ENCODE measurements at regions not wholly inside any gene's neighbourhood (a gene's known extent, or its start where the extent isn't known, plus 50 kb on each side); places are given as distances from the start of the nearest gene placed in this dataset.

- no peaks in the 10 kb centered on the region for H3K36me3 ChIP-seq (ENCODE audit: insufficient read depth, low read length)
- DNase-seq = no peak
- H3K4me1 ChIP-seq (ENCODE audit: insufficient read depth, low read length) = no peaks in the 10 kb centered on the region
- Mint-ChIP-seq H3K4me1 (no peaks in the 10 kb centered on the region), H3K9me3 (peaks cover 0 to 18% (median 6%) of the 10 kb centered on the region in 8 donors), H3K4me3 (no peak overlapping the region), H3K27ac (no peak overlapping the region), H3K27me3 (no peaks in the 10 kb centered on the region), H3K36me3 (no peaks in the 10 kb centered on the region)
- intact Hi-C loops (cut with micrococcal nuclease) = no loop called here
- no peak overlapping the region for H3K4me3 ChIP-seq (ENCODE audit: low read length in 2 of 2)
- ChIA-PET POLR2A (ENCODE audit: partially characterized antibody) (no interaction called here), CTCF (ENCODE audit: partially characterized antibody) (no interaction called here)
- no peaks in the 10 kb centered on the region for H3K9me3 ChIP-seq (ENCODE audit: control insufficient read depth in 1 of 2, low read length in 2 of 2)
- H3K27ac ChIP-seq (ENCODE audit: low read depth, low read length) = no peak overlapping the region
- H3K27me3 ChIP-seq (ENCODE audit: insufficient read depth, low read length) = no peaks in the 10 kb centered on the region
These were observed 759.6 kb downstream of the MTRR start for GRCh38 chr5:8628521-8628920.

GRCh38 chr5:8633259-8633658, 764.3 kb downstream of the MTRR start:
- intact Hi-C loops (cut with micrococcal nuclease) = no loop called here
- Histone ChIP-seq H3K36me3 (ENCODE audit: insufficient read depth, low read length) (no peaks in the 10 kb centered on the region), H3K27me3 (ENCODE audit: insufficient read depth, low read length) (no peaks in the 10 kb centered on the region), H3K4me1 (ENCODE audit: insufficient read depth, low read length) (no peaks in the 10 kb centered on the region), H3K27ac (ENCODE audit: low read depth, low read length) (no peak overlapping the region), H3K9me3 (ENCODE audit: control insufficient read depth in 1 of 2, low read length in 2 of 2) (no peaks in the 10 kb centered on the region), H3K4me3 (ENCODE audit: low read length in 2 of 2) (no peak overlapping the region)
- Mint-ChIP-seq H3K9me3 (peaks cover 0 to 17% (median 6%) of the 10 kb centered on the region in 8 donors), H3K4me3 (no peak overlapping the region), H3K36me3 (no peaks in the 10 kb centered on the region), H3K27ac (no peak overlapping the region), H3K27me3 (no peaks in the 10 kb centered on the region), H3K4me1 (no peaks in the 10 kb centered on the region)
- ChIA-PET CTCF (ENCODE audit: partially characterized antibody) (no interaction called here), POLR2A (ENCODE audit: partially characterized antibody) (no interaction called here)
- no peak for DNase-seq

GRCh38 chr5:8633696-8634095, 764.7 kb downstream of the MTRR start:
- H3K4me1 ChIP-seq (ENCODE audit: insufficient read depth, low read length) = no peaks in the 10 kb centered on the region
- no peak overlapping the region for H3K27ac Mint-ChIP-seq
- no peaks in the 10 kb centered on the region for H3K36me3 Mint-ChIP-seq
- no peaks in the 10 kb centered on the region for H3K27me3 ChIP-seq (ENCODE audit: insufficient read depth, low read length)
- intact Hi-C loops (cut with micrococcal nuclease) = no loop called here
- ChIA-PET CTCF (ENCODE audit: partially characterized antibody) (no interaction called here), POLR2A (ENCODE audit: partially characterized antibody) (no interaction called here)
- peaks cover 0 to 17% (median 7%) of the 10 kb centered on the region in 8 donors for H3K9me3 Mint-ChIP-seq
- no peak for DNase-seq
- no peak overlapping the region for H3K27ac ChIP-seq (ENCODE audit: low read depth, low read length)
- no peaks in the 10 kb centered on the region for H3K4me1 Mint-ChIP-seq
- H3K9me3 ChIP-seq (ENCODE audit: control insufficient read depth in 1 of 2, low read length in 2 of 2) = no peaks in the 10 kb centered on the region
- H3K4me3 Mint-ChIP-seq = no peak overlapping the region
- no peaks in the 10 kb centered on the region for H3K36me3 ChIP-seq (ENCODE audit: insufficient read depth, low read length)
- no peak overlapping the region for H3K4me3 ChIP-seq (ENCODE audit: low read length in 2 of 2)
- H3K27me3 Mint-ChIP-seq = no peaks in the 10 kb centered on the region

GRCh38 chr5:8634219-8634618, 765.3 kb downstream of the MTRR start:
- no peaks in the 10 kb centered on the region for H3K36me3 Mint-ChIP-seq
- Histone ChIP-seq H3K27ac (ENCODE audit: low read depth, low read length) (no peak overlapping the region), H3K4me1 (ENCODE audit: insufficient read depth, low read length) (no peaks in the 10 kb centered on the region), H3K27me3 (ENCODE audit: insufficient read depth, low read length) (no peaks in the 10 kb centered on the region), H3K9me3 (ENCODE audit: control insufficient read depth in 1 of 2, low read length in 2 of 2) (no peaks in the 10 kb centered on the region), H3K4me3 (ENCODE audit: low read length in 2 of 2) (no peak overlapping the region), H3K36me3 (ENCODE audit: insufficient read depth, low read length) (no peaks in the 10 kb centered on the region)
- no peak overlapping the region for H3K4me3 Mint-ChIP-seq
- intact Hi-C loops (cut with micrococcal nuclease) = no loop called here
- H3K9me3 Mint-ChIP-seq = peaks cover 0 to 17% (median 8%) of the 10 kb centered on the region in 8 donors
- no peak overlapping the region for H3K27ac Mint-ChIP-seq
- POLR2A ChIA-PET (ENCODE audit: partially characterized antibody) = no interaction called here
- no peaks in the 10 kb centered on the region for H3K27me3 Mint-ChIP-seq
- no peaks in the 10 kb centered on the region for H3K4me1 Mint-ChIP-seq
- CTCF ChIA-PET (ENCODE audit: partially characterized antibody) = no interaction called here
- DNase-seq = no peak

GRCh38 chr5:8641786-8642505, 773.0 kb downstream of the MTRR start:
- H3K4me3 Mint-ChIP-seq = no peak overlapping the region
- ChIA-PET CTCF (ENCODE audit: partially characterized antibody) (no interaction called here), POLR2A (ENCODE audit: partially characterized antibody) (interaction anchor here (0.7 kb wide), 1 partner anchor 179 kb away, joined by 3 read pairs; no protein-coding TSS in a partner anchor)
- DNase-seq = no peak
- no peaks in the 10 kb centered on the region for H3K27me3 Mint-ChIP-seq
- no peak overlapping the region for H3K27ac Mint-ChIP-seq
- H3K9me3 Mint-ChIP-seq = peaks cover 0 to 9% (median 4%) of the 10 kb centered on the region in 8 donors
- Histone ChIP-seq H3K36me3 (ENCODE audit: insufficient read depth, low read length) (no peaks in the 10 kb centered on the region), H3K27ac (ENCODE audit: low read depth, low read length) (no peak overlapping the region), H3K4me1 (ENCODE audit: insufficient read depth, low read length) (no peaks in the 10 kb centered on the region), H3K9me3 (ENCODE audit: control insufficient read depth in 1 of 2, low read length in 2 of 2) (no peaks in the 10 kb centered on the region), H3K4me3 (ENCODE audit: low read length in 2 of 2) (no peak overlapping the region), H3K27me3 (ENCODE audit: insufficient read depth, low read length) (no peaks in the 10 kb centered on the region)
- intact Hi-C loops (cut with micrococcal nuclease) = no loop called here
- no peaks in the 10 kb centered on the region for H3K36me3 Mint-ChIP-seq
- H3K4me1 Mint-ChIP-seq = no peaks in the 10 kb centered on the region

GRCh38 chr5:8644377-8644776, 775.4 kb downstream of the MTRR start:
- DNase-seq = no peak
- Mint-ChIP-seq H3K27ac (no peak overlapping the region), H3K4me3 (no peak overlapping the region), H3K36me3 (no peaks in the 10 kb centered on the region), H3K27me3 (no peaks in the 10 kb centered on the region), H3K9me3 (peaks cover 0 to 11% (median 4%) of the 10 kb centered on the region in 8 donors), H3K4me1 (no peaks in the 10 kb centered on the region)
- H3K36me3 ChIP-seq (ENCODE audit: insufficient read depth, low read length) = no peaks in the 10 kb centered on the region
- no peak overlapping the region for H3K27ac ChIP-seq (ENCODE audit: low read depth, low read length)
- H3K4me1 ChIP-seq (ENCODE audit: insufficient read depth, low read length) = no peaks in the 10 kb centered on the region
- CTCF ChIA-PET (ENCODE audit: partially characterized antibody) = no interaction called here
- H3K9me3 ChIP-seq (ENCODE audit: control insufficient read depth in 1 of 2, low read length in 2 of 2) = no peaks in the 10 kb centered on the region
- no peaks in the 10 kb centered on the region for H3K27me3 ChIP-seq (ENCODE audit: insufficient read depth, low read length)
- H3K4me3 ChIP-seq (ENCODE audit: low read length in 2 of 2) = no peak overlapping the region
- intact Hi-C loops (cut with micrococcal nuclease) = no loop called here
- POLR2A ChIA-PET (ENCODE audit: partially characterized antibody) = no interaction called here

GRCh38 chr5:8647111-8647510, 778.2 kb downstream of the MTRR start:
- Mint-ChIP-seq H3K27me3 (no peaks in the 10 kb centered on the region), H3K27ac (no peak overlapping the region), H3K9me3 (peaks cover 0 to 13% (median 8%) of the 10 kb centered on the region in 8 donors), H3K36me3 (no peaks in the 10 kb centered on the region), H3K4me1 (no peaks in the 10 kb centered on the region), H3K4me3 (no peak overlapping the region)
- intact Hi-C loops (cut with micrococcal nuclease) = no loop called here
- Histone ChIP-seq H3K27me3 (ENCODE audit: insufficient read depth, low read length) (no peaks in the 10 kb centered on the region), H3K36me3 (ENCODE audit: insufficient read depth, low read length) (no peaks in the 10 kb centered on the region), H3K4me3 (ENCODE audit: low read length in 2 of 2) (no peak overlapping the region), H3K9me3 (ENCODE audit: control insufficient read depth in 1 of 2, low read length in 2 of 2) (no peaks in the 10 kb centered on the region), H3K27ac (ENCODE audit: low read depth, low read length) (no peak overlapping the region), H3K4me1 (ENCODE audit: insufficient read depth, low read length) (no peaks in the 10 kb centered on the region)
- DNase-seq = no peak
- ChIA-PET POLR2A (ENCODE audit: partially characterized antibody) (no interaction called here), CTCF (ENCODE audit: partially characterized antibody) (no interaction called here)

- H3K4me1 Mint-ChIP-seq = no peaks in the 10 kb centered on the region
These were observed 781.2 kb downstream of the MTRR start for GRCh38 chr5:8650186-8650585.

More at GRCh38 chr5:8650186-8650585, 781.2 kb downstream of the MTRR start:
- H3K4me1 ChIP-seq (ENCODE audit: insufficient read depth, low read length) = no peaks in the 10 kb centered on the region
- Mint-ChIP-seq H3K9me3 (peaks cover 0 to 11% (median 7%) of the 10 kb centered on the region in 8 donors), H3K4me3 (no peak overlapping the region), H3K27me3 (no peaks in the 10 kb centered on the region), H3K36me3 (no peaks in the 10 kb centered on the region), H3K27ac (no peak overlapping the region)
- no peaks in the 10 kb centered on the region for H3K36me3 ChIP-seq (ENCODE audit: insufficient read depth, low read length)
- intact Hi-C loops (cut with micrococcal nuclease) = no loop called here
- ChIA-PET CTCF (ENCODE audit: partially characterized antibody) (no interaction called here), POLR2A (ENCODE audit: partially characterized antibody) (no interaction called here)
- H3K4me3 ChIP-seq (ENCODE audit: low read length in 2 of 2) = no peak overlapping the region
- no peak overlapping the region for H3K27ac ChIP-seq (ENCODE audit: low read depth, low read length)
- no peaks in the 10 kb centered on the region for H3K9me3 ChIP-seq (ENCODE audit: control insufficient read depth in 1 of 2, low read length in 2 of 2)
- no peaks in the 10 kb centered on the region for H3K27me3 ChIP-seq (ENCODE audit: insufficient read depth, low read length)
- DNase-seq = no peak

Measured in CD4-positive, alpha-beta memory T cell (primary cell).